ENCODE measurements at regions not wholly inside any gene's neighbourhood (a gene's known extent, or its start where the extent isn't known, plus 50 kb on each side); places are given as distances from the start of the nearest gene placed in this dataset.

DNA sequence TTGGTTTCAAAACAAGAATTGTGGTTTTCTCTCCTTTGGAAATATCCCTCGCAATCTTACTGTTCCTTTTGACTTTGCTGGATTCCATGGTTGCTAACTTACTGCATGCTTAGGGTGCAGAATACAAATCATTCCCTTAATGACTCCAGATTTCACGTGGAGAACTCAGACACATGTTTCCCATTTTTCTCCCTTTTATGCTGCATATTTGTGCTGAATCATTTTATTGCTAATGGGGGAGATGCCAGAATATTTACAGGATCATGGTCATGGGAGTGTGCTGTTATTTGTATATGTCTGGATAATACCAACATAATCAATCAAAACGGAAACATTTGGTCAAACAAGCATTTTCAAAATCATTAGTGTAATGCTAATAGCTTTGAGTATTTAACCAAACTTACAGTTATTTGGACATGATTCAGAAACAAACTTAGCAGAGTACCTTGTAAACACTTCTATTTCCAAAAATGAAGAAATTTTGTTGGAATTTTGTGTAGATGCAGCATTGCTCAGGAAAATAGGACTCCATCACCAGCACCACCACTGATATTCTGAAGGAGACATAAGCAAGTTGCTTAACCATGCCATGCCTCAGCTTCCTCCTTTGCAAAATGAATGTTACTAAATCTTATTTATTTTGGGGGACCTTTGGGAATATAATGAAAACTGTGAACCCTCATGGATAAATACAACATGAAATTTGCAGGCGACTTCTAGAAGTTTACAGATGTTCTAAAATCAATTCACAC lies 122.5 kb upstream of the RND3 start:
- ATAC-seq = no peak

GRCh38 chr2:150608341-150608740 lies 120.9 kb upstream of the RND3 start:
- ATAC-seq = no peak

- ATAC-seq = no peak
These were observed 119.9 kb upstream of the RND3 start for GRCh38 chr2:150607390-150607811.

- no peak for ATAC-seq
These were observed 119.1 kb upstream of the RND3 start for GRCh38 chr2:150606380-150607060.

DNA sequence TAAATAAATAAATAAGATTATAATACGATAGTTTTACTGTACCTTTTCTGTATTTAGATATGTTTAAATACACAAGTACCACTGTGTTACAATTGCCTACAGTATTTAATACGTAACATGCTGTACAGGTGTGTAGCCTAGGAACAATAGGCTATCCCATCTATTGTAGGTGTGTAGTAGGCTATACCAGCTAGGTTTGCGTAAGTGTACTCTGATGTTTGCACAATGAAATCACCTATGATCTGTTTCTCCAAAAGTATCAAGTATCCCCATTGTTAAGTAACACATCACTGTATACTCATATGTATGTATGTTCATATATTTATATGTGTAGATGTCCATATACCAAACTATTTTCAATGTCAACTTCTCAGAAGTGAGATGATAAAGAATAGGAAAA lies 118.2 kb upstream of the RND3 start:
- ATAC-seq = no peak

DNA sequence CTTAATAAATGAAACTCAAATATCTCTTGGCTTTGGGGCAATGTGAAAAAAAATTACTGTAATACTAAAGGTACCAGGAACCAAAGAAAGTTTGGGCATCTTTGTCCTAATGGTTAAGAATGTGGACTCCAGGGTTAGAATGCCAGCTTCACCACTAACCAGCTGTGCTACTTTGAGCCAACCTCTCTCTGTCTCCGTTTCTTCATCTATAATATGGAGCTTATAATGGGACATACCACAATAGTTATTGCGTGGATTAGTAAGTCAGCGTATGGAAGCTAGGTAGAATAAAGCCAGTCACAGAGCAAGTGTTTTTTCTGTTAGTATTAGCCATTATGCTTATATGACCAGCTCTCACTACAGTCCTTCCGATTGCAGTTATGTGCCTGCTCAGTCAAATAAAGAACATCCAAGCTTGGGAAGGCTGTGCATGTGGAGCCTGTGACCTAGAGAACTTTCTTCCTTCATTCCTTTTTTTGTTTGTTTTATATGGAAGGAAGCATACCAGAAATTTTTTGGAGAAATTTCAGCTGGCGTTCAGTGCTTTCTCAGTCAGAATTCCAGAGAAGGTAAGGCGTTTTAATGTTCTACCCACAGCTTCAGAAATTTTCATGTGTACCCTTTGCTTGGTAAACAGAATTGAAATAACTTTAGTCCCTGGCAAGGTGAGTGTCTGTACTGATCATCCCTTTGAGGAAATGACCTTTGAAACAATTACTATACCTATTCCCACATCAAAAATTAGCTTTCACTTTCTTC lies 114.0 kb upstream of the RND3 start:
- no peak for ATAC-seq

DNA sequence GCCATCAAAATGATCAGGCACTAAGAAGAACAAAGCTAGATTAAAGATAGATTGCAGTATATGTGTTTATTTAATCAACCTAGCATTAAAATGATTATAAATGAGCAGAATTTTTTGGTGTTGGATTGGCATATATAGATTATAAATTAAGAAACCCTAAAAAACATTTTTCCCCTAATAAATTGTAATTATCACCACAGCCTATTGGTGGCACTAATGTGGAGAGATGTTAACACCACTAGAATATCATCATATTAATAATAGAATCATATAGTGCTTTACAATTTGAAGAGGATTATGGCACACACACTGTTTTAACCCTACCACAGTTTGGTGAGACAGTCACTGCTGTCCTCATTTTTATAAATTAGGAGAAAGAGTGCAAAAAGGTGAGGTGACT lies 112.4 kb upstream of the RND3 start:
- no peak for ATAC-seq

- ATAC-seq = no peak
These were observed 110.9 kb upstream of the RND3 start for GRCh38 chr2:150598383-150598782.

- no peak for ATAC-seq
These were observed 108.5 kb upstream of the RND3 start for GRCh38 chr2:150595803-150596470.

- ATAC-seq = no peak
These were observed 106.8 kb upstream of the RND3 start for GRCh38 chr2:150594299-150594698.

GRCh38 chr2:150591496-150592285 lies 104.2 kb upstream of the RND3 start:
- no peak for ATAC-seq

DNA sequence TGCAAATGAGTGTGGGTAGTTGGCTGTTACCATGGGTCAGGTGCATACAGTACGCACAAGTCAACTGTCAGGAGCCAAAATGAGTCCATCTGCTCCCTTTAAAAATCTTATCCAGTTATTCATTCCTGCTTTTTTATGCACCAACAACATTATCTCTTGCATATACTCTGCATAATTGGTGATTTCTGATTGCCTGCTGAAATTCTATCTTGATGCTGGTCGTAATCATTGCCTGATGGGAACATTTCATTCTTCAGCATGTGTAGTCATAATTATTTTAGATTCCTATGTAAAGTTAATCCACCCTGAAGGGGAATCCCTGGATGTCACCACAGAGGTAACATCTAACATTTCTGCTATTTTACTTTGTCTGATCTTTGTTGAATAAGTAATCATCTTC lies 102.2 kb upstream of the RND3 start:
- no peak for ATAC-seq

DNA sequence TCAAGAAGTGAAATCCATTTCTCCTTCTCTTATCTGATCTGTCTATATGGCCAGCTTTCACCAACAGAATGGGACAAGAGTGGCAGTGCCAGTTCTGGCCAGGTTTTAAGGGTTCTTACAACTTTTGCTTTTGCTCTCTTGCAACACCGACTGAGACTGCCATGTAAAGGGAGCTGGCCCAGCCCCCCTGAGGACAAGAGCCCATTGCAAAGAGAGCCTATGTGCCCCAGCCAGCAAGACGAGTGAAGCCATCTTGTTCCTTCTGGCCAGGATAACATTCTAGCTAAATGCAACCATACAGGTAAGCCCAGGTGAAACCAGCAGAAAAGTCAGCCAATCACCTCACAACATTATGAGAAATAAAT lies 101.0 kb upstream of the RND3 start:
- ATAC-seq = no peak

DNA sequence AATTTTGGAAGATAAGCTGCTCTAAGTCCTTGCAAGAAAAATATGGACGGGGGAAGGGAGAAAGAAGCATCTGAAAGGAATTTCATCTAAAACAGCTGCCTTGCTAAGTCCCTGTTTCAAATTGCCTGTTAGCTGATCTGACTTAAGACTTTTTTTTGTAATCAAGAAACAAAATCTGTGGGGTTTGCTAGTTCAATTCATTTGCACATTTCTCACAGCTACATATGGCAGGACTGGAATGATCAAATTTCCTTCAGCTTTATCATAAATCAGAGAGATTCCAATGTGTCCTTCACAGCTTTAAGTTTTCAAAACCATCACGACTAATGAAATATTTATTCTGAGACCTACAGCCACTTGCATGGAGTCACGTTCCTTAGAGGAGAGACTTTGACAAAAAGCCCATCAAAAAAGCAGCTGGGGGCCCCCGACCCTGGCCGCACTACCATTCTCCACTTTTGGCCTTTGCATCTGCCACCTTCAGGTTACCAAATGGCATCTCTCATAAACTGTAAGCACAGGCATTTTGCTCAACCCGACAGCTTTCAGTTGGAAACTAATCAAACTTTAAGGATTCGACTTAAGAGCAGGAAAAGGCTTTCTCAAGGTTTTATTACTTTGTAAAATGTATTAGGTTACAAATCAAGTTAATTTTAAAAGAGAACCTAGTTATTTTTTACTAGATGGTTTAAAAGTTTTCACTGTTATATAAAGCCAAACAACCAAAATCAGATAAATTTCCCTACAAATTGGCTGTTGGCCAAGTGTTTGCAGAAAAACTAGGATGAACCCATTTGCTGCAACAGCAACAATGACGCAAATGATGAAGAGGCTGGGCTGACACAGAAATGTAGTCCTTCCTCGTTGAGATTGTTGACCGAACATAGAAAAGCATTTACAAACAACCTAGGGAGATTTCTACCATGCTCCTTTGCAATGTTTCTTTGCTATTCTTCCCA lies 100.4 kb upstream of the RND3 start:
- ATAC-seq = no peak

GRCh38 chr2:150586858-150587257 lies 99.4 kb upstream of the RND3 start:
- no peak for ATAC-seq

- ATAC-seq = no peak
These were observed 97.9 kb upstream of the RND3 start for GRCh38 chr2:150585221-150585971.

DNA sequence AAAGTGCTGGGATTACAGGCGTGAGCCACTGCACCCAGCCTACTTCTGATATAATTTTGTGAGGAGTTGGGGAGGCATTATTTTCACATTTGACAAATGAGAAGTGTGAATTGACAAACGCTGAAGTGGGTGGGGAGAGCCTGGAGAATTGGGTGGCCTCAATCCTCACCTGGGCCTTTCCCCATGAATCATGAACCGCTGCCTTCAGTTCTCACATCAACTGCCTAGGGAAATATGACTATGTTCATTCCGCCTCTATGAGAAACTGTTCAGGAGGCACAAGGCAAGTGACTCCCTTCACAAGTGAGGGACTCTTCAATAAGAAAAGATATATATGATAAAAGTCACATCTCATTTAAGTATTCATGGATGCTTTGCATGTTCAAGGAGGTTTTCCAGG lies 96.6 kb upstream of the RND3 start:
- no peak for ATAC-seq

DNA sequence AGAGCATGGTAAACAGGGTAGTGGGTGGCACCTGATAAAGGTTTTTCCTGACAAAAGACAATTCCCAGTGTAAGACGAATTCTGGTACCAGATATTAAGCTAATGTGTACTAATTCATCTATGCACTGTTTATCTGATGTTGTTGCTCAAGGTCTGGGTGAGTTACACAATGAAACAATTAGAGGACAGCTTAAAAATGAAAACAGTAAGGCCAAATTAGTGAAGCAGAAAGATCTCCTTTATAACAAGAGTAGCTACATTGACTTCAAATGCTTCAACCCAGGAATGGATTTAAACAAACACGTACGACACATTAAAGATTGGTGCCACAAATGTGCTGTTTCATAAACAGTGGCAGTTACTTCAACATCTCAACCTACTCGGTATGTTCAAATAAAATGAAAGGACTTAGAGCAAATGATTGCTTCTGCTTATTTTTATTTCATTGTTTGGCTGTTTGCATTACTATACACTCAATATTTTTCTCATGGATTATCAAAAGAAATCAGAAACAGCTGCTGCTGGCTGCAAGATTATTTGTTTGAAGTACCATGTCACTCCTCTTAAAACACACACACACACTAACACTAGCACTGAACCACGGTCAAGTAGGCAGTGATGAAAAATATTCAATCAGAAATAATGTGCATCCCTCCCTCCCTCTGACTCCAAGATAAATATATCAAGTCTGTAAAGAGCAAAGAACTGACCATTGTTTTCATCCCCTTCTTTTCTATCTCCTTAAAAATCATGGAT lies 94.4 kb upstream of the RND3 start:
- no peak for ATAC-seq

- no peak for ATAC-seq
These were observed 91.0 kb upstream of the RND3 start for GRCh38 chr2:150578481-150578880.

GRCh38 chr2:150575861-150576260 lies 88.4 kb upstream of the RND3 start:
- ATAC-seq = no peak

Data from activated CD4-positive, CD25-positive, alpha-beta regulatory T cell treated with anti-CD3 and anti-CD28 coated beads, Interleukin-2, amount 50 U/mL, for 24 hours (primary cell).